ENCODE measurements at regions not wholly inside any gene's neighbourhood (a gene's known extent, or its start where the extent isn't known, plus 50 kb on each side); places are given as distances from the start of the nearest gene placed in this dataset.

DNA sequence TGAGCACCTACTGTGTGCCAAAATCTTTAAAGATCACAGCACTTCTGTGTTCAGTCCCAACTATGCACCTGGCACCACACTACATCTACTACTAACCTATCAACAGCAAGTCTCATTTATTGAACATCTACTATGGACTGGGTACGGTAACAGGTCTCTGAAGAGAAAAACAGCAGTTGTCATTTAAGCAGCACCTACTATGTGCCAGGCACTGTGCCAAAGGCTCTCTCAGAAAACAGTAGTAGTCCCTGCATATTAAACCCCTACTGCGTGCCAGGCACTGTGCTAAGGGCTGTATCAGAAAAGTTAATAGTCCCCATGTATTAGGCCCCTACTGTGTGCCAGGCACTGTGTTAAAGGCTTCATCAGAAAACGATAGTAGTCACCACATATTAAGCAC, 106.2 kb downstream of the PTPRS start:
- no peak for DNase-seq

GRCh38 chr19:5232798-5233505, 107.7 kb downstream of the PTPRS start:
- DNase-seq, result no peak

DNA sequence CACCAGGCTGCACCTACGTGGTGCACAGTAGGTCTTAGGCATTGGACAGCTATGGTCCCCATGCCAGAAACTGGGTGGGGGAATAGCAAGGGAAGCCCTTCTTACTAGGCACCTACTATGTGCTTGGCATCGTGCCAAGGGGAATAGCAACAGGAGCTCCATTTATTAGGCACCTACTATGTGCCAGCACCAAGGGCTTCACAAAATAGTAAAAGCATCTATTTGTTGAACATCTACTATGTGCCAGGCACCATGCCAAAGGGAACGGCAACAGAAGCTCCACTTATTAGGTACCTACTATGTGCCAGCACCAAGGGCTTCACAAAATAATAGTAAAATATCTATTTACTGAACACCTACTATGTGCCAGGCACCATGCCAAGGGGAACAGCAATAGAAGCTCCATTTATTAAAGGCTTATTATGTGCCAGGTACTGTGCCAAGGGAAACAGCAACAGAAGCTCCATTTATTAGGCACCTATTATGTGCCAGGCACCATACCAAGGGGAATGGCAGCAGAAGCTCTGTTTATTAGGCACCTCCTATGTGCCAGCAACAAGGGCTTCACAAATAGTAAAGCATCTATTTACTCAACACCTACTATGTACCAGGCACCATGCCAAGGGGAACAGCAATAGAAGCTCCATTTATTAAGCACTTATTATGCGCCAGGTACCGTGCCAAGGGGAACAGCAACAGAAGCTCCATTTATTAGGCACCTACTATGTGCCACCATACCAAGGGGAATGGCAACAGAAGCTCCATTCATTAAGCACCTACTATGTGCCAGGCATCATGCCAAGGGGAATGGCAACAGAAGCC, 108.5 kb downstream of the PTPRS start:
- DNase-seq, result no peak

DNA sequence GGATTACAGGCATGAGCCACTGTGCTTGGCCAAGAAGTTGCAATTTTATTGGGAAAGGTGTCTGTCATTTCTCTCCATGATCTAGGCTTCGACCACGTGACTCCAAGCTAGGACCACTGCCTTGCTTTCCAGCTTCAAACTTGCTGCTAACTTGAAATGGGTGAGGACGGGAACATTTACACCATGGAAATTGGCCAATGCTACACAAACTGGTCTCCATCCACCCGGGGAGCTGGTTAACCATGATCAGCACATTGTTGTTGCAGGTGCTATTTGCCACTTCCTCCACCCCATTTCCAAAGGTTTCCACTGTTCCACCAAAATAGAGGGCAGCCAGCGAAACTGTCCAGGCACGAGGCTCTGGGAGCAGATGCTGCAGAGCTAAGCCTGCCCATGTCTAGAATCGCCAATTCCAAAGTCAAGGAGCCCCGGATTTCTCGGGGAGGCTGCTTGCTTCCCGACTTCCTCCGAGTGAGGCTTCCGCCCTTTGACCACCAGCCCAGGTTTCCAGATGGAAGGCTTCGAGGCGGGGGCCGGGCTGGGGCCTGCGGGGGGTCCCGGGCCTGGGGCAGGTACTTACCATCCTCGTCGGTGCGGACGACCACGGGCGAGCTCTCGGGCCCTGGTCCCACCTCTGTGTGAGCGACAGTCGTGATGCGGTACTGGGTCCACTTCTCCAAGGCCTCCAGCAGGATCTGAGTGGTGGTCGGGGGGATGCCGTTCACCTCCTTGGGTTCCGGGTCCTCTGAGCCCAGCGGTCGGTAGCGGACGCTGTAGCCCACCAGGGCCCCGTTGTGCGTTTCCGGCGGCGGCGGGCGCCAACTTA, 109.7 kb downstream of the PTPRS start:
- no peak for DNase-seq

DNA sequence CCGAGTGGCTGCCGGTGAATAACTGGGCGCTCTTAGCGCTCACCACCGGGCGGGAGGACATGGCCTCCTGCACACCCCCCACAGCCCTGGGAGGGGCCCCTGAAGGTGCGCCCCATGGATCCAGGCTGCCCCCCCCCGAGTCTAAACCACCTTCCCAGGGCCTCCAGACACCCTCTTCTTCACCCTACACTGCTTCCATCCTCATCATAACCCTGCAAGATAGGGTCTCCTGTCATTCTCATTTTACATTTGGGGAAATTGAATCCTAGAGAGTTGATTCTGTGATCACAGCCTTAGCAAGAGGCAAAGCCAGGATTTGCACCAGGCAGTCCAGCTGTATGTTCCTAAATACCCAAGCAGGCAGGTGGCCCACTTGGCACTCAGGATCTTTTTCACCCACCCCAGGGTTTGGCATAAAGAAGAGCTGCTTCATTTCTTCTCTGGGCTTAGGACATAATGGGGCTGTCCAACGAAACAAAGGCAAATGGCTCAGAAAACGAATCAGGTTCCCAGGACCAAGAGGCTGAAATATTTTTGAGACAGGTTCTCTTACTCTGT, 110.8 kb downstream of the PTPRS start:
- no peak for DNase-seq

DNA sequence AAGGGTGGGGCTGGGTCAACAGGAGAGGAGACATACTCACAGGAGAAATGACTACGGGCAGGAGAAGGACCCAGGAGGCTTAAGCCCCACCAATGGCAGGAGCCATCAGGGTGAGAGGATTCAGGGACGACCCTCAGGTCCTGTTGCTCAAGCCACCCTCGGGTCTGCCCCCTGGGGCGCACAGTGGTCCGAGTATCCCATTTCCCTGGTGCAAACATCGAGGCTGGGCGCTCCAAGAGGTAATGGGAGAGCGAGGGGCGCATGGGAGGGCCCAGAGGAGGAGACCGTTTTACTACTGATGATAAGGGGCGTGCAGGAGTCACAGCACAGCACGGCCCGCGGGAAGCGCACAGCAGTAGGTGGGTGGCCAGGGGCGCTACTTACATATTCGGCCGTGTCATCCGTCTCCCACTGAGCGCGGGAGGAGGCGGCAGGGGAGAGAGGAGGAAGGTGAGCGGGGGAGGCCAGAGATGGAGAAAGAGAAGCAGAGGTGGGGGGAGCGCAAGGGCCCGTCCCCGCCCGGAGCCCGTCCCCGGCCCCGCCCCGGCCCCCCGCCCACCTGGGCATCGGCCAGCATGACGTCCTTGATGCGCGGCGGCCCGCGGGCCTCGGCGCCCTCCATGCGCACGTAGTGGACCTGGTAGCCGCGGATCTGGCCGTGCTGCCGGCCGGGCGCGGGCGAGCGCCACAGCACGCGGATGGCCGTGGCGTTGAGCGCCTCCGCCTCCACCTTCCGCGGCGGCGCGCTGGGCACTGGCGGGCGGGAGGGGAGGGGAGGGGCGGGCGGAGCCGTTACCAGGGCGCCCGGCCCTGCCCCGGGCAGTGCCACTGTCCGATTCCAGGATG, 111.5 kb downstream of the PTPRS start:
- no peak for DNase-seq

- DNase-seq, result no peak
These were observed 112.1 kb downstream of the PTPRS start for GRCh38 chr19:5228490-5228889.

GRCh38 chr19:5225486-5226345, 114.9 kb downstream of the PTPRS start:
- no peak for DNase-seq

- DNase-seq, result no peak
These were observed 116.1 kb downstream of the PTPRS start for GRCh38 chr19:5224480-5224879.

DNA sequence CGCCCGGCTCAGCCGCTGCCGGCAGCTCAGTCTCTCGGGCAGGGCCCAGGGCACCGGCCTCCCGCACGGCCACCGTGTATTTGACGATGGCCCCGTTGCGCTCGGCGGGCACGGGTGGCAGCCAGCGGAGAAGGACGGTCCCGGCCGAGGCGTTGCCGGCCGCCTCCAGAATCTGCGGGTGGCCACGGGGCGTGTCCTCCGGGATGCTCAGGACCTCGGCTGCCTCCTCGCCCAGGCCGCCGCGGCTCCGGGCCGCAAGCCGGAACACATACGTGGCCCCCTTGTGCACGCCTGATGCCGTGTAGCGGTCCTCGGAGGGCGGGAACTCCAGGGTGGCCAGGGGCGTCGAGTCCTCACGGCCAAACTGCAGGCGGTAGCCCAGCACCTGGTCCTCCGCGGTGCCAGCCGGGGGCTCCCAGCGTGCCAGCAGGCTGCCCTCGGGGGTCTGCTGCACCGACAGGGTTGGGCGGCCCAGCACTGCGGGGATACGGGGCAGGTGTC, 117.7 kb downstream of the PTPRS start:
- no peak for DNase-seq

GRCh38 chr19:5222178-5222577, 118.4 kb downstream of the PTPRS start:
- DNase-seq, result no peak

- no peak for DNase-seq
These were observed 119.7 kb downstream of the PTPRS start for GRCh38 chr19:5220866-5221265.

DNA sequence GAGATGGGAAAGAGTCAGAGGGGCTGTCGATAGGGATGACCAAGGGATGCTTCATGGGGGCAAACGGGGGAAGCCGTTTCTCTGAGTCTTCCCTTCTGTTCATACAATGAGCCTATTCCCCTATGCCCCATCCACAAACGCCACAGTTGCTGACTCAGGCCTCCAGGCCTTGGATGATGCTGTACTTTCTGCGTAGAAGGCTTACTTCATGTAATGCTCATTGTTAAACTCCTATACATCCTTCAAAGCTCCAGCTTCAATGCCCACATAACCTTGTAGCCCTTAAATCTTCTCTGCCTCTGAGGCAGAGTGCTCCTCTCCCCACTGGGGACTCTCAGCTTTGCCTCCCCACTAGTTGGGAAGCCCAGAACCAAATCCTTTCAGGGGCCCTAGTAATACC, 120.3 kb downstream of the PTPRS start:
- DNase-seq, result no peak

GRCh38 chr19:5219551-5220304, 120.9 kb downstream of the PTPRS start:
- DNase-seq, result no peak

DNA sequence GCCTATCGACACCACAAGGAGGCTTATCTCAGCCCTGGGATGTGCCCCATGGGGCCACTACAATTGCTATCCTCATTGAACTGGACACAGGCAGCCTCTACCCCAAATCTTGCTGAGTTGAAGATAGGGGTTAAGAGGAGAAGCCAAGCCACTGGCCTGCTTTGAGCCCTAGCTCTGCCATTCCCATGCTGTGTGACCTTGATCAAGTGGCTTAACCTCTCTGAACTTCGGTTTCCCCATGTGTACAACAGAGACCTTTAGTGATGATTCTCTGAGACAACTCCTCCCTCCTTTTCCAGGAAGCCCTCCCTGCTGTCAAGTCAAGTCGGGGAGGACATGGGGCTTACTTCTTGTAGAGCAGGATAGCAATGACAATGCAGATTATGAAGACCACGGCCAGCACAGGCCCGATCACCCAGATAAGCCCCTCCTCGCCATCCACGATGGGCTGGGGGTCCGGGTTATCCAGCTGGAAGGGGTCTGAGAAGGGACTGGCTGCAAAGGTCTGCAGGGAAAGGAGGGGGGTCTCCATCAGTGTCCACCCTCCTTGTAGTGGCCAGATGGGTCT, 121.6 kb downstream of the PTPRS start:
- DNase-seq, result no peak

DNA sequence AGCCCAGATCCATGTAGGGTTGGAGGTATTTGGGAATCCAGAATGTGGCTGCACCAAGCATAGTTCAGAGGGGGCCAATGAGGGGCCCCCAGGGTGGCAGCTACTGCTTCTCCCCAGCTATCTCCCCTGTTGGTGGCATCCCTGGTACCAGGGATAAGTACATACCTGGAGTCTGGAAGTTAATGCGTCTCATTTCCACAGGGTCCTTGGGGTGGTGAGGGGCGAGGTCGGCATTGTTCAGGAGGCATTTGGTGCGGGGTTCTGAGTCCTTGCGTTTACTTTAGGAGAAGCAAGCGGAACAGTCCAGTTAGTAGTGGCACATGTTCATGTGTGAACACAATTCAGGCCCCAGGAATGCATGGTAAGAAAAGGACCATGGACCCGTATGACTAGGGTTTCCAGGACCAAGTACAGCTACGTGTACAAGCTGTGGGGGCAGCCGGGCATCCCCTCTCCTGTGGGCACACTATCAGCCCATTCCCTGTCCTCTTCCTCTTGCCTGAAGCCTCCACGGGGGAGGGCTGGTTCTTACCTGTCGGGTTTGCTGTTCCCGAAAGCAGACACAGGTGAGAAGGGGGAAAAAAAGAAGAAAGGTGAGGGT, 122.3 kb downstream of the PTPRS start:
- no peak for DNase-seq

- DNase-seq, result no peak
These were observed 123.4 kb downstream of the PTPRS start for GRCh38 chr19:5217171-5217570.

GRCh38 chr19:5216141-5216847, 124.3 kb downstream of the PTPRS start:
- DNase-seq, result no peak

DNA sequence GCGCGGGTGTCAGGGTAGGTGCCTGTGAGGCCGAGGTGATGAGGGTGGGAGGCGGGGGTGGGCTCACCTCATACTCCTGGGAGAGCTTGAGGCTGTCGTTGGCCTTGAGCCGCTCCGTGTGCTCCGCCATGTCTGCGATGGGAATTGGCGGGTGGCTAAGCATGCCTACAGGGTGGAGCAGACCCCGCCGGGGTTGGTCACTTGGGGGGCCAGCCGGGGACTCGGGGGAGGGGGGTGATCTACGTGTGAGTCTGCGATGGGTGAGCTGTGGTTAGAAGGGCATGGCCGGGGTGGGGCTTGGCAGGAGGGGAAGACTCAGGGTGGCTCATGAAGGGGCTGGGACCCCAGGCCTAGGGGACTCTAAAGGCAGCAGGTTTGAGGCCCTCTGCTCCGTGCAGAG, 125.2 kb downstream of the PTPRS start:
- no peak for DNase-seq

Measured in NCI-H748 treated with DMSO at 0.1 percent for 48 hours (cell line).